ENCODE measurements at regions not wholly inside any gene's neighbourhood (a gene's known extent, or its start where the extent isn't known, plus 50 kb on each side); places are given as distances from the start of the nearest gene placed in this dataset.

- POLR2A ChIA-PET: no interaction called here
Measured at GRCh38 chr11:71086687-71087258, 165.6 kb downstream of the SHANK2 start.

GRCh38 chr11:71084306-71085012, 167.9 kb downstream of the SHANK2 start:
- ChIA-PET POLR2A (no interaction called here), CTCF (interaction anchor here (0.5 kb wide), 1 partner anchor 335 kb away, joined by 4 read pairs; no protein-coding TSS in a partner anchor)
- no peak for DNase-seq (ENCODE audit: extremely low spot score)
- TF ChIP-seq TARDBP (IDR thresholded peaks at IDR 0.05): no peak
- no peak for TF ChIP-seq HDGF (IDR thresholded peaks at IDR 0.05; ENCODE audit: borderline replicate concordance)
- TF ChIP-seq ELF4 (IDR thresholded peaks at IDR 0.05): no peak
- no peak for TF ChIP-seq CTBP1 (IDR thresholded peaks at IDR 0.05; ENCODE audit: borderline replicate concordance)
- no peak for TF ChIP-seq SUZ12 (IDR thresholded peaks at IDR 0.05)
- no peak for TF ChIP-seq FOXK2 (IDR thresholded peaks at IDR 0.05)
- no peak for TF ChIP-seq NFRKB (IDR thresholded peaks at IDR 0.05)
- no peak for TF ChIP-seq ZNF384 (IDR thresholded peaks at IDR 0.05)
- TF ChIP-seq SP1 (IDR thresholded peaks at IDR 0.05): no peak
- no peak for TF ChIP-seq FOXM1 (IDR thresholded peaks at IDR 0.05; ENCODE audit: borderline replicate concordance)
- no peak for TF ChIP-seq FOXA1 (IDR thresholded peaks at IDR 0.05)
- TF ChIP-seq L3MBTL2 (conservative IDR thresholded peaks at IDR 0.05): no peak

More at GRCh38 chr11:71086687-71087258, 165.6 kb downstream of the SHANK2 start:
- TF ChIP-seq HDGF (IDR thresholded peaks at IDR 0.05; ENCODE audit: borderline replicate concordance): no peak
- no peak for TF ChIP-seq SUZ12 (IDR thresholded peaks at IDR 0.05)
- no peak for TF ChIP-seq BHLHE40 (IDR thresholded peaks at IDR 0.05; ENCODE audit: borderline replicate concordance)
- no peak for TF ChIP-seq ARNT (IDR thresholded peaks at IDR 0.05)
- no peak for TF ChIP-seq FOXA1 (IDR thresholded peaks at IDR 0.05)
- TF ChIP-seq PKNOX1 (IDR thresholded peaks at IDR 0.05): no peak
- no peak for TF ChIP-seq SP1 (IDR thresholded peaks at IDR 0.05)
- TF ChIP-seq FOXK2 (IDR thresholded peaks at IDR 0.05): no peak
- TF ChIP-seq LEF1 (IDR thresholded peaks at IDR 0.05; ENCODE audit: borderline replicate concordance): no peak
- no peak for TF ChIP-seq ELF4 (IDR thresholded peaks at IDR 0.05)
- TF ChIP-seq NFRKB (IDR thresholded peaks at IDR 0.05): no peak
- no peak for TF ChIP-seq L3MBTL2 (conservative IDR thresholded peaks at IDR 0.05)
- no peak for TF ChIP-seq ZNF384 (IDR thresholded peaks at IDR 0.05)
- peak; percentile 34 for DNase-seq (ENCODE audit: extremely low spot score)
- CTCF ChIA-PET: interaction anchor here (0.5 to 1.0 kb wide), 5 partner anchors 10 to 333 kb away, joined by 3 to 4 read pairs (median 3); no protein-coding TSS in a partner anchor

- CTCF ChIA-PET: no interaction called here
- TF ChIP-seq TARDBP (IDR thresholded peaks at IDR 0.05) (no peak), PKNOX1 (IDR thresholded peaks at IDR 0.05) (no peak), ZNF384 (IDR thresholded peaks at IDR 0.05) (no peak), HDGF (IDR thresholded peaks at IDR 0.05; ENCODE audit: borderline replicate concordance) (no peak), BHLHE40 (IDR thresholded peaks at IDR 0.05; ENCODE audit: borderline replicate concordance) (no peak), CTBP1 (IDR thresholded peaks at IDR 0.05; ENCODE audit: borderline replicate concordance) (no peak), LEF1 (IDR thresholded peaks at IDR 0.05; ENCODE audit: borderline replicate concordance) (no peak), SP1 (IDR thresholded peaks at IDR 0.05) (no peak), ARNT (IDR thresholded peaks at IDR 0.05) (no peak), FOXA1 (IDR thresholded peaks at IDR 0.05) (no peak), SUZ12 (IDR thresholded peaks at IDR 0.05) (no peak), ELF4 (IDR thresholded peaks at IDR 0.05) (no peak)
- DNase-seq (ENCODE audit: extremely low spot score): no peak
- POLR2A ChIA-PET: no interaction called here
Measured at GRCh38 chr11:71083105-71083504, 169.3 kb downstream of the SHANK2 start.

GRCh38 chr11:71082454-71082853, 169.9 kb downstream of the SHANK2 start:
- no peak for DNase-seq (ENCODE audit: extremely low spot score)
- ChIA-PET CTCF (no interaction called here), POLR2A (no interaction called here)
- TF ChIP-seq NFRKB (IDR thresholded peaks at IDR 0.05): no peak

GRCh38 chr11:71081704-71082230, 170.6 kb downstream of the SHANK2 start:
- TF ChIP-seq PKNOX1 (IDR thresholded peaks at IDR 0.05) (no peak), LEF1 (IDR thresholded peaks at IDR 0.05; ENCODE audit: borderline replicate concordance) (no peak), FOXK2 (IDR thresholded peaks at IDR 0.05) (no peak), TARDBP (IDR thresholded peaks at IDR 0.05) (no peak), ELF4 (IDR thresholded peaks at IDR 0.05) (no peak), NFRKB (IDR thresholded peaks at IDR 0.05) (no peak), BHLHE40 (IDR thresholded peaks at IDR 0.05; ENCODE audit: borderline replicate concordance) (no peak), SP1 (IDR thresholded peaks at IDR 0.05) (no peak), FOXM1 (IDR thresholded peaks at IDR 0.05; ENCODE audit: borderline replicate concordance) (no peak), HDGF (IDR thresholded peaks at IDR 0.05; ENCODE audit: borderline replicate concordance) (no peak), ZNF384 (IDR thresholded peaks at IDR 0.05) (no peak), SUZ12 (IDR thresholded peaks at IDR 0.05) (no peak), CTBP1 (IDR thresholded peaks at IDR 0.05; ENCODE audit: borderline replicate concordance) (no peak), L3MBTL2 (conservative IDR thresholded peaks at IDR 0.05) (no peak), ARNT (IDR thresholded peaks at IDR 0.05) (no peak)
- CTCF ChIA-PET: interaction anchor here (0.6 kb wide), 1 partner anchor 366 kb away, joined by 3 read pairs; the partner anchor contains the start of gene DHCR7
- POLR2A ChIA-PET: no interaction called here
- DNase-seq (ENCODE audit: extremely low spot score): no peak
